GM23248 (cell line): ENCODE measurements at regions not wholly inside any gene's neighbourhood (a gene's known extent, or its start where the extent isn't known, plus 50 kb on each side); places are given as distances from the start of the nearest gene placed in this dataset.

Experiments used
- EZH2 ChIP-seq: fragments of 200-600 bp; sonication (generic); IDR thresholded peaks from 2 replicates; pipeline ENCODE4 v1.6.1; 2018; ENCODE audit warnings: antibody characterized with exemption, mild to moderate bottlenecking; ENCODE audit not compliant: insufficient read depth, poor library complexity, severe bottlenecking
- EZH2phosphoT487 ChIP-seq: fragments of 200-600 bp; sonication (generic); IDR thresholded peaks from 2 replicates; pipeline ENCODE4 v1.6.1; 2018; ENCODE audit warnings: antibody characterized with exemption, moderate library complexity, mild to moderate bottlenecking, low read depth; ENCODE audit not compliant: insufficient read depth

DNA sequence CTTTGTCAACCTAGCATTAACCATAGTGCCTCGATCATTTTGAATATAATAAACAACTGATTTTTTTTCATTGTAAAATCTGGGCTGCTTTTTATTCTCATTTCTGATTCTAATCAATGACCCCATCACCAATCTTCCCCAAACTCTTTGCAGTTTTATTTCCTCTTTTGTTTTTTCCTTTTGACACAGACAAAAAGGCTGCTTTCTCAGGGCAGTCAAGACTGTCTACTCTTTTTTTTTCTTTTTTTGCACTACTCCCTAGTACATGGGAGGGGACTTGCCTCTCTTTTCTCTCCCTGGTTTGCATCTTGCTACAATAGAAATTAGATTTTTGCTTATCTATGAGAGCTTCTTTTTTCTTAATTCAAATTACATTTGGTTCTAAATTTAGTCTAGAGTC lies 987.9 kb downstream of the ADGRL2 start:
- TF ChIP-seq EZH2phosphoT487 (no peak), EZH2 (no peak)
